HEK293 (cell line): ENCODE measurements at regions not wholly inside any gene's neighbourhood (a gene's known extent, or its start where the extent isn't known, plus 50 kb on each side); places are given as distances from the start of the nearest gene placed in this dataset.

Experiments used
- CTCF ChIA-PET: fragments of 350-600 bp; formaldehyde crosslinking; extraction: SDS; loops from one replicate; lab custom pipeline; 2021; ENCODE audit warnings: antibody characterized with exemption; lab: Yijun Ruan, JAX
- POLR2A ChIA-PET: fragments of 300-600 bp; formaldehyde crosslinking; extraction: SDS; loops from one replicate; lab custom pipeline; 2020; ENCODE audit warnings: antibody characterized with exemption, inconsistent platforms; lab: Yijun Ruan, JAX
- H3K27ac ChIP-seq: fragments of 200-500 bp; sonication (Bioruptor generic); 2 replicates; pipeline ENCODE4 v1.5.1; 2014; ENCODE audit warnings: low read depth, low read length, control low read depth, inconsistent platforms; ENCODE audit errors: extremely low read depth
- H3K36me3 ChIP-seq, 2 experiments: fragments of 200-500 bp in 1 of 2; sonication (Bioruptor generic) in 1 of 2; 1 replicate in 1 of 2; 2 replicates in 1 of 2; pipeline ENCODE4 v1.5.1; 2014 to 2017; ENCODE audit warnings: inconsistent platforms in 2 of 2, low read length in 2 of 2; ENCODE audit not compliant: control insufficient read depth in 2 of 2, insufficient read depth in 1 of 2
- H3K4me1 ChIP-seq: fragments of 200-500 bp; sonication (Bioruptor generic); 2 replicates; pipeline ENCODE4 v1.5.1; 2014; ENCODE audit warnings: mild to moderate bottlenecking, low read length, inconsistent platforms; ENCODE audit not compliant: control insufficient read depth, insufficient read depth
- H3K4me3 ChIP-seq: 2 replicates; pipeline ENCODE4 v1.5.1; 2011; ENCODE audit warnings: low read depth, mild to moderate bottlenecking, control low read depth, low read length, moderate library complexity
- H3K9me3 ChIP-seq: fragments of 200-500 bp; sonication (Bioruptor generic); 2 replicates; pipeline ENCODE4 v1.5.1; 2014; ENCODE audit warnings: low read depth, low read length, inconsistent platforms; ENCODE audit not compliant: control insufficient read depth, insufficient read depth
- HOXD13 ChIP-seq: sonication (generic); formaldehyde crosslinking; IDR thresholded peaks from 2 replicates; pipeline ENCODE4 v1.8.0; 2022; ENCODE audit warnings: missing genetic modification reagents, borderline replicate concordance
- KLF9 ChIP-seq: fragments of 450-650 bp; formaldehyde crosslinking; IDR thresholded peaks from 2 replicates; pipeline ENCODE4 v1.5.1; 2016; ENCODE audit warnings: missing biosample characterization, missing genetic modification characterization, low read depth
- MZF1 ChIP-seq: fragments of 450-650 bp; formaldehyde crosslinking; IDR thresholded peaks from 2 replicates; pipeline ENCODE4 v1.5.1; 2017; ENCODE audit warnings: missing biosample characterization, missing genetic modification characterization, borderline replicate concordance
- SCRT1 ChIP-seq: fragments of 450-650 bp; formaldehyde crosslinking; IDR thresholded peaks from 2 replicates; pipeline ENCODE4 v1.5.1; 2016; ENCODE audit warnings: missing biosample characterization, missing genetic modification characterization, borderline replicate concordance
- SP3 ChIP-seq: fragments of 450-650 bp; formaldehyde crosslinking; IDR thresholded peaks from 2 replicates; pipeline ENCODE4 v1.5.1; 2016; ENCODE audit warnings: missing biosample characterization, missing genetic modification characterization
- SP7 ChIP-seq: fragments of 450-650 bp; formaldehyde crosslinking; IDR thresholded peaks from 2 replicates; pipeline ENCODE4 v1.5.1; 2016; ENCODE audit warnings: missing biosample characterization, missing genetic modification characterization
- ZBTB20 ChIP-seq: fragments of 450-650 bp; formaldehyde crosslinking; IDR thresholded peaks from 2 replicates; pipeline ENCODE4 v1.5.1; 2016; ENCODE audit warnings: missing biosample characterization, missing genetic modification characterization
- ZBTB21 ChIP-seq: fragments of 450-650 bp; formaldehyde crosslinking; IDR thresholded peaks from 2 replicates; pipeline ENCODE4 v1.5.1; 2017; ENCODE audit warnings: missing biosample characterization, missing genetic modification characterization
- ZNF10 ChIP-seq: fragments of 450-650 bp; formaldehyde crosslinking; IDR thresholded peaks from 2 replicates; pipeline ENCODE4 v1.5.1; 2017; ENCODE audit warnings: missing biosample characterization, missing genetic modification characterization
- ZNF114 ChIP-seq: fragments of 450-650 bp; formaldehyde crosslinking; IDR thresholded peaks from 2 replicates; pipeline ENCODE4 v1.5.0; 2017; ENCODE audit warnings: missing biosample characterization, missing genetic modification characterization
- ZNF132 ChIP-seq: fragments of 450-650 bp; formaldehyde crosslinking; IDR thresholded peaks from 2 replicates; pipeline ENCODE4 v1.5.1; 2017; ENCODE audit warnings: missing biosample characterization, missing genetic modification characterization, borderline replicate concordance
- ZNF16 ChIP-seq: fragments of 450-650 bp; formaldehyde crosslinking; IDR thresholded peaks from 2 replicates; pipeline ENCODE4 v1.5.1; 2016; ENCODE audit warnings: low read depth, missing biosample characterization, missing genetic modification characterization
- ZNF211 ChIP-seq: fragments of 450-650 bp; formaldehyde crosslinking; IDR thresholded peaks from 2 replicates; pipeline ENCODE4 v1.5.1; 2016; ENCODE audit warnings: low read depth, missing biosample characterization, missing genetic modification characterization
- ZNF350 ChIP-seq: fragments of 450-650 bp; formaldehyde crosslinking; IDR thresholded peaks from 2 replicates; pipeline ENCODE4 v1.5.0; 2017; ENCODE audit warnings: missing biosample characterization, mild to moderate bottlenecking, missing genetic modification characterization
- ZNF391 ChIP-seq: fragments of 450-650 bp; formaldehyde crosslinking; IDR thresholded peaks from 2 replicates; pipeline ENCODE4 v1.5.1; 2016; ENCODE audit warnings: low read depth, missing biosample characterization, missing genetic modification characterization, borderline replicate concordance
- ZNF548 ChIP-seq: fragments of 450-650 bp; formaldehyde crosslinking; IDR thresholded peaks from 2 replicates; pipeline ENCODE4 v1.5.1; 2016; ENCODE audit warnings: missing biosample characterization, missing genetic modification characterization
- ZNF585B ChIP-seq: fragments of 450-650 bp; formaldehyde crosslinking; IDR thresholded peaks from 2 replicates; pipeline ENCODE4 v1.5.1; 2016; ENCODE audit warnings: missing biosample characterization, missing genetic modification characterization
- ZNF621 ChIP-seq: fragments of 450-650 bp; formaldehyde crosslinking; IDR thresholded peaks from 2 replicates; pipeline ENCODE4 v1.5.1; 2017; ENCODE audit warnings: missing biosample characterization, missing genetic modification characterization
- ZNF623 ChIP-seq: fragments of 450-650 bp; formaldehyde crosslinking; IDR thresholded peaks from 2 replicates; pipeline ENCODE4 v1.5.1; 2016; ENCODE audit warnings: missing biosample characterization, missing genetic modification characterization
- ZNF777 ChIP-seq: fragments of 450-650 bp; formaldehyde crosslinking; IDR thresholded peaks from 2 replicates; pipeline ENCODE4 v1.5.1; 2017; ENCODE audit warnings: missing biosample characterization, missing genetic modification characterization, borderline replicate concordance
- ZNF785 ChIP-seq: fragments of 450-650 bp; formaldehyde crosslinking; IDR thresholded peaks from 2 replicates; pipeline ENCODE4 v1.5.1; 2016; ENCODE audit warnings: missing biosample characterization, missing genetic modification characterization
- ZNF837 ChIP-seq: fragments of 450-650 bp; formaldehyde crosslinking; IDR thresholded peaks from 2 replicates; pipeline ENCODE4 v1.5.1; 2016; ENCODE audit warnings: missing biosample characterization, missing genetic modification characterization
- ZNF843 ChIP-seq: fragments of 450-650 bp; formaldehyde crosslinking; IDR thresholded peaks from 2 replicates; pipeline ENCODE4 v1.5.1; 2016; ENCODE audit warnings: missing biosample characterization, missing genetic modification characterization
- ZXDB ChIP-seq: fragments of 450-650 bp; formaldehyde crosslinking; IDR thresholded peaks from 2 replicates; pipeline ENCODE4 v1.5.1; 2016; ENCODE audit warnings: missing biosample characterization, missing genetic modification characterization
- TF ChIP-seq, protein P1 (sequence below): fragments of 450-650 bp; formaldehyde crosslinking; IDR thresholded peaks from 2 replicates; pipeline ENCODE4 v1.5.1; 2016; ENCODE audit warnings: missing biosample characterization, missing genetic modification characterization
- TF ChIP-seq, protein P2 (sequence below): fragments of 450-650 bp; formaldehyde crosslinking; IDR thresholded peaks from 2 replicates; pipeline ENCODE4 v1.5.1; 2016; ENCODE audit warnings: missing biosample characterization, missing genetic modification characterization
- TF ChIP-seq, protein P3 (sequence below): fragments of 450-650 bp; formaldehyde crosslinking; IDR thresholded peaks from 2 replicates; pipeline ENCODE4 v1.5.1; 2016; ENCODE audit warnings: missing biosample characterization, missing genetic modification characterization
- TF ChIP-seq, protein P4 (sequence below): fragments of 450-650 bp; formaldehyde crosslinking; IDR thresholded peaks from 2 replicates; pipeline ENCODE4 v1.5.1; 2017; ENCODE audit warnings: missing biosample characterization, missing genetic modification characterization
- TF ChIP-seq, protein P5 (sequence below): fragments of 450-650 bp; formaldehyde crosslinking; IDR thresholded peaks from 2 replicates; pipeline ENCODE4 v1.5.1; 2016; ENCODE audit warnings: missing biosample characterization, missing genetic modification characterization

DNA sequence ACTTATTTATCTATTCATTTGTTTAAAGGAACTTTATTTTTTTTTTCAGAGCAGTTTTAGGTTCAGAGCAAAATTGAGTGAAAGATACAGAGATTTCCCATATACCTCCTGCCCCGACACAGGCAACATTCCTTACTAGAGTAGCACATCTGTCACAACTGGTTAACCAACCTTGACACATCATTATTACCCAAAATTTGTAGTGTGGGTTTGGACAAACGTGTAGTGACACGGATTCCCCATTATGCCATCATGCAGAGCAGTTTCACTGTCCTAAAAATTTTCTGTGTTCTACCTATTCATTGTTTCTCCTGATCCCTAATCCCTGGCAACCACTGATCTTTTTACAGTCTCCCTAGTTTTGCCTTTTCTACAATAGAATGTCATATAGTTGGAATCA, 57.3 kb upstream of the LHFPL2 start:
- CTCF ChIA-PET = no interaction called here

DNA sequence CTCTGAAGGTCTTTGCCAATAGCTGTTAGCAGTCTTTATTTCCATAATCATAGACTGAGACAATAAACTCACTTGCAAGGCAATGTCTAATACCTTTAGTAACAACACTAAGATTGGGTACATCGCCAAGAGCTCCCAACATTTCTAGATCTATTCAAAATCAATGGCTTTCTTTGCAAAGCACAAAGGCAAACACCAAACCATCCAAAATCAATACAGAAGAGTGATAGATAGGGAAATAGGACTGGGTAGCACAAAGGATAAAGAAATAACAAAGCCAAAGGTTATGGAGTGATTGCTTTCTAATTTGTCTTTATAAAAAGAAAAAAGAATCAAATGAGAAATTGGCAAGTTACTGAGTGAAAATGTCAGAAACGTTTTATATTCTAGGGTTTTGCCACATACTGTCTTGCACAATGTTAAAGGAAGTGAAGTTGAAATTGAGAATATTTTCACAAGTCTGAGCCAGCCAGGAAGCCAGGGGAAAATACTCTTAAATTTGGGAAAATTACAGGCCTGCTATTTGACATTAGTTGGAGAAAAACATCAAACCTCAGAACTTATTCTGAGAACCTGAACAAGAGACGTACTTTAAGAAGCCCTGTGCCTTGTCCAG, 53.3 kb upstream of the LHFPL2 start:
- CTCF ChIA-PET = no interaction called here
- H3K27ac ChIP-seq = no peak overlapping the region
- H3K4me3 ChIP-seq = no peak overlapping the region
- no peaks in the 10 kb centered on the region for H3K36me3 ChIP-seq
- H3K4me1 ChIP-seq = peaks cover 10% of the 10 kb centered on the region
- H3K9me3 ChIP-seq = no peaks in the 10 kb centered on the region
- POLR2A ChIA-PET = no interaction called here
- TF ChIP-seq ZBTB20 = no peak
- TF ChIP-seq ZNF585B (tag by site-specific recombination) = no peak
- TF ChIP-seq ZNF623 (tag by site-specific recombination) = no peak
- no peak for TF ChIP-seq SP7 (tag by site-specific recombination)
- no peak for TF ChIP-seq ZNF132 (tag by site-specific recombination)
- TF ChIP-seq SCRT1 (tag by site-specific recombination) = no peak
- no peak for TF ChIP-seq ZBTB21 (tag by site-specific recombination)
- no peak for TF ChIP-seq SP3 (tag by site-specific recombination)
- TF ChIP-seq, protein P1, sequence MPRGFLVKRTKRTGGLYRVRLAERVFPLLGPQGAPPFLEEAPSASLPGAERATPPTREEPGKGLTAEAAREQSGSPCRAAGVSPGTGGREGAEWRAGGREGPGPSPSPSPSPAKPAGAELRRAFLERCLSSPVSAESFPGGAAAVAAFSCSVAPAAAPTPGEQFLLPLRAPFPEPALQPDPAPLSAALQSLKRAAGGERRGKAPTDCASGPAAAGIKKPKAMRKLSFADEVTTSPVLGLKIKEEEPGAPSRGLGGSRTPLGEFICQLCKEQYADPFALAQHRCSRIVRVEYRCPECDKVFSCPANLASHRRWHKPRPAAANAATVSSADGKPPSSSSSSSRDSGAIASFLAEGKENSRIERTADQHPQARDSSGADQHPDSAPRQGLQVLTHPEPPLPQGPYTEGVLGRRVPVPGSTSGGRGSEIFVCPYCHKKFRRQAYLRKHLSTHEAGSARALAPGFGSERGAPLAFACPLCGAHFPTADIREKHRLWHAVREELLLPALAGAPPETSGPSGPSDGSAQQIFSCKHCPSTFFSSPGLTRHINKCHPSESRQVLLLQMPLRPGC (tag by site-specific recombination) = no peak
- no peak for TF ChIP-seq ZNF10 (tag by site-specific recombination)
- TF ChIP-seq, protein P2, sequence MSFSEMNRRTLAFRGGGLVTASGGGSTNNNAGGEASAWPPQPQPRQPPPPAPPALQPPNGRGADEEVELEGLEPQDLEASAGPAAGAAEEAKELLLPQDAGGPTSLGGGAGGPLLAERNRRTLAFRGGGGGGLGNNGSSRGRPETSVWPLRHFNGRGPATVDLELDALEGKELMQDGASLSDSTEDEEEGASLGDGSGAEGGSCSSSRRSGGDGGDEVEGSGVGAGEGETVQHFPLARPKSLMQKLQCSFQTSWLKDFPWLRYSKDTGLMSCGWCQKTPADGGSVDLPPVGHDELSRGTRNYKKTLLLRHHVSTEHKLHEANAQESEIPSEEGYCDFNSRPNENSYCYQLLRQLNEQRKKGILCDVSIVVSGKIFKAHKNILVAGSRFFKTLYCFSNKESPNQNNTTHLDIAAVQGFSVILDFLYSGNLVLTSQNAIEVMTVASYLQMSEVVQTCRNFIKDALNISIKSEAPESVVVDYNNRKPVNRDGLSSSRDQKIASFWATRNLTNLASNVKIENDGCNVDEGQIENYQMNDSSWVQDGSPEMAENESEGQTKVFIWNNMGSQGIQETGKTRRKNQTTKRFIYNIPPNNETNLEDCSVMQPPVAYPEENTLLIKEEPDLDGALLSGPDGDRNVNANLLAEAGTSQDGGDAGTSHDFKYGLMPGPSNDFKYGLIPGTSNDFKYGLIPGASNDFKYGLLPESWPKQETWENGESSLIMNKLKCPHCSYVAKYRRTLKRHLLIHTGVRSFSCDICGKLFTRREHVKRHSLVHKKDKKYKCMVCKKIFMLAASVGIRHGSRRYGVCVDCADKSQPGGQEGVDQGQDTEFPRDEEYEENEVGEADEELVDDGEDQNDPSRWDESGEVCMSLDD = no peak
- no peak for TF ChIP-seq ZNF843 (tag by site-specific recombination)

More for the DNA sequence above, 57.3 kb upstream of the LHFPL2 start:
- POLR2A ChIA-PET = no interaction called here
- no peaks in the 10 kb centered on the region for H3K36me3 ChIP-seq
- TF ChIP-seq, protein P3, sequence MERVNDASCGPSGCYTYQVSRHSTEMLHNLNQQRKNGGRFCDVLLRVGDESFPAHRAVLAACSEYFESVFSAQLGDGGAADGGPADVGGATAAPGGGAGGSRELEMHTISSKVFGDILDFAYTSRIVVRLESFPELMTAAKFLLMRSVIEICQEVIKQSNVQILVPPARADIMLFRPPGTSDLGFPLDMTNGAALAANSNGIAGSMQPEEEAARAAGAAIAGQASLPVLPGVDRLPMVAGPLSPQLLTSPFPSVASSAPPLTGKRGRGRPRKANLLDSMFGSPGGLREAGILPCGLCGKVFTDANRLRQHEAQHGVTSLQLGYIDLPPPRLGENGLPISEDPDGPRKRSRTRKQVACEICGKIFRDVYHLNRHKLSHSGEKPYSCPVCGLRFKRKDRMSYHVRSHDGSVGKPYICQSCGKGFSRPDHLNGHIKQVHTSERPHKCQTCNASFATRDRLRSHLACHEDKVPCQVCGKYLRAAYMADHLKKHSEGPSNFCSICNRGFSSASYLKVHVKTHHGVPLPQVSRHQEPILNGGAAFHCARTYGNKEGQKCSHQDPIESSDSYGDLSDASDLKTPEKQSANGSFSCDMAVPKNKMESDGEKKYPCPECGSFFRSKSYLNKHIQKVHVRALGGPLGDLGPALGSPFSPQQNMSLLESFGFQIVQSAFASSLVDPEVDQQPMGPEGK (tag by site-specific recombination) = no peak
- TF ChIP-seq ZNF391 (tag by site-specific recombination) (no peak), ZNF548 (no peak), ZNF350 (tag by site-specific recombination) (no peak), ZNF16 (tag by site-specific recombination) (no peak), MZF1 (tag by site-specific recombination) (no peak), ZNF837 (tag by site-specific recombination) (no peak), ZNF785 (tag by site-specific recombination) (no peak), ZNF621 (tag by site-specific recombination) (no peak), HOXD13 (CRISPR knock-in tag) (no peak), ZNF114 (tag by site-specific recombination) (no peak), ZXDB (no peak), KLF9 (tag by site-specific recombination) (no peak), ZNF777 (no peak), ZNF211 (no peak), ZNF843 (tag by site-specific recombination) (no peak)
- TF ChIP-seq, protein P4, sequence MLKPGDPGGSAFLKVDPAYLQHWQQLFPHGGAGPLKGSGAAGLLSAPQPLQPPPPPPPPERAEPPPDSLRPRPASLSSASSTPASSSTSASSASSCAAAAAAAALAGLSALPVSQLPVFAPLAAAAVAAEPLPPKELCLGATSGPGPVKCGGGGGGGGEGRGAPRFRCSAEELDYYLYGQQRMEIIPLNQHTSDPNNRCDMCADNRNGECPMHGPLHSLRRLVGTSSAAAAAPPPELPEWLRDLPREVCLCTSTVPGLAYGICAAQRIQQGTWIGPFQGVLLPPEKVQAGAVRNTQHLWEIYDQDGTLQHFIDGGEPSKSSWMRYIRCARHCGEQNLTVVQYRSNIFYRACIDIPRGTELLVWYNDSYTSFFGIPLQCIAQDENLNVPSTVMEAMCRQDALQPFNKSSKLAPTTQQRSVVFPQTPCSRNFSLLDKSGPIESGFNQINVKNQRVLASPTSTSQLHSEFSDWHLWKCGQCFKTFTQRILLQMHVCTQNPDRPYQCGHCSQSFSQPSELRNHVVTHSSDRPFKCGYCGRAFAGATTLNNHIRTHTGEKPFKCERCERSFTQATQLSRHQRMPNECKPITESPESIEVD (tag by site-specific recombination) = no peak
- TF ChIP-seq, protein P5, sequence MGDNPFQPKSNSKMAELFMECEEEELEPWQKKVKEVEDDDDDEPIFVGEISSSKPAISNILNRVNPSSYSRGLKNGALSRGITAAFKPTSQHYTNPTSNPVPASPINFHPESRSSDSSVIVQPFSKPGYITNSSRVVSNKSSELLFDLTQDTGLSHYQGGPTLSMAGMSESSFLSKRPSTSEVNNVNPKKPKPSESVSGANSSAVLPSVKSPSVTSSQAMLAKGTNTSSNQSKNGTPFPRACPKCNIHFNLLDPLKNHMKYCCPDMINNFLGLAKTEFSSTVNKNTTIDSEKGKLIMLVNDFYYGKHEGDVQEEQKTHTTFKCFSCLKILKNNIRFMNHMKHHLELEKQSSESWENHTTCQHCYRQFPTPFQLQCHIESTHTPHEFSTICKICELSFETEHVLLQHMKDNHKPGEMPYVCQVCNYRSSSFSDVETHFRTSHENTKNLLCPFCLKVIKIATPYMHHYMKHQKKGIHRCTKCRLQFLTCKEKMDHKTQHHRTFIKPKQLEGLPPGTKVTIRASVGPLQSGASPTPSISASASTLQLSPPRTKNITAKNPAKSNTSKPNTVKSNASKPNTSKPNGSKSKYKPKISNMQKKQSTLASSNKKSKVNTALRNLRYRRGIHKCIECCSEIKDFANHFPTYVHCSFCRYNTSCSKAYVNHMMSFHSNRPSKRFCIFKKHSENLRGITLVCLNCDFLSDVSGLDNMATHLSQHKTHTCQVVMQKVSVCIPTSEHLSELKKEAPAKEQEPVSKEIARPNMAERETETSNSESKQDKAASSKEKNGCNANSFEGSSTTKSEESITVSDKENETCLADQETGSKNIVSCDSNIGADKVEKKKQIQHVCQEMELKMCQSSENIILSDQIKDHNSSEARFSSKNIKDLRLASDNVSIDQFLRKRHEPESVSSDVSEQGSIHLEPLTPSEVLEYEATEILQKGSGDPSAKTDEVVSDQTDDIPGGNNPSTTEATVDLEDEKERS (tag by site-specific recombination) = no peak
- TF ChIP-seq, all 188 proteins: peak for 0
- Histone ChIP-seq H3K4me1 (no peaks in the 10 kb centered on the region), H3K27ac (no peak overlapping the region), H3K9me3 (no peaks in the 10 kb centered on the region), H3K4me3 (no peak overlapping the region)
